Uterus (tissue), 2 donors: ENCODE measurements at regions not wholly inside any gene's neighbourhood (a gene's known extent, or its start where the extent isn't known, plus 50 kb on each side); places are given as distances from the start of the nearest gene placed in this dataset.

ENCODE experiments used
- POLR2A ChIP-seq, 2 donors: fragments of 450-650 bp; IDR thresholded peaks; one replicate each; pipeline ENCODE4 v1.6.1; 2016; ENCODE audit warnings: antibody characterized with exemption in 2 of 2, mild to moderate bottlenecking in 1 of 2, moderate library complexity in 1 of 2
- TF ChIP-seq, protein P1 (sequence below), 4 experiments: fragments of 200-600 bp in 2 of 4; fragments of 450-650 bp in 2 of 4; sonication (generic) in 2 of 4; IDR thresholded peaks; one replicate each; pipeline ENCODE4 v1.5.1; 2016 to 2019; ENCODE audit warnings: antibody characterized with exemption in 4 of 4, mild to moderate bottlenecking in 2 of 4, moderate library complexity in 1 of 4

DNA sequence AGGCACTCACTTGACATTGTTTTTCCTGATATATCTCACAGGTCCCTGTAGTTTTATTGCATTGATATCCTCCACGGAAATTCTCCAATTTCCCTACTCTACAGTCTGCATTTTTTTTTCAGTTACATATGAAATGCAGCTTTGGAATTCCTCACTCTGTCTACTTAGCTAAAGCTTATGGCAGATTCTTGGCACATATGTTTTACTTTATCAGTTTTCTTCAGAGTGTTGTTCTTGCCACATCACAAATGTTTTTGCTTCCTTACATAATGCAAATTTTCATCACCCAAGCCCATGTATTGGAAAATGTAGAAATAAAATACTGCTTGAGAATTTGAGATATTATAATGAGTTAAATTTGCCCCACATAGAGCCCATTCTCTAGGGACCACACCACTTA is 1895.1 kb downstream of the MRPL39 start:
- TF ChIP-seq, protein P1, sequence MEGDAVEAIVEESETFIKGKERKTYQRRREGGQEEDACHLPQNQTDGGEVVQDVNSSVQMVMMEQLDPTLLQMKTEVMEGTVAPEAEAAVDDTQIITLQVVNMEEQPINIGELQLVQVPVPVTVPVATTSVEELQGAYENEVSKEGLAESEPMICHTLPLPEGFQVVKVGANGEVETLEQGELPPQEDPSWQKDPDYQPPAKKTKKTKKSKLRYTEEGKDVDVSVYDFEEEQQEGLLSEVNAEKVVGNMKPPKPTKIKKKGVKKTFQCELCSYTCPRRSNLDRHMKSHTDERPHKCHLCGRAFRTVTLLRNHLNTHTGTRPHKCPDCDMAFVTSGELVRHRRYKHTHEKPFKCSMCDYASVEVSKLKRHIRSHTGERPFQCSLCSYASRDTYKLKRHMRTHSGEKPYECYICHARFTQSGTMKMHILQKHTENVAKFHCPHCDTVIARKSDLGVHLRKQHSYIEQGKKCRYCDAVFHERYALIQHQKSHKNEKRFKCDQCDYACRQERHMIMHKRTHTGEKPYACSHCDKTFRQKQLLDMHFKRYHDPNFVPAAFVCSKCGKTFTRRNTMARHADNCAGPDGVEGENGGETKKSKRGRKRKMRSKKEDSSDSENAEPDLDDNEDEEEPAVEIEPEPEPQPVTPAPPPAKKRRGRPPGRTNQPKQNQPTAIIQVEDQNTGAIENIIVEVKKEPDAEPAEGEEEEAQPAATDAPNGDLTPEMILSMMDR (IDR thresholded peaks at IDR 0.05) = no peak
- TF ChIP-seq POLR2A (IDR thresholded peaks at IDR 0.05) = no peak
